ENCODE measurements at regions not wholly inside any gene's neighbourhood (a gene's known extent, or its start where the extent isn't known, plus 50 kb on each side); places are given as distances from the start of the nearest gene placed in this dataset.
A peak's percentile ranks its signal among the peaks of the same experiment; 100 is the strongest.

DNA sequence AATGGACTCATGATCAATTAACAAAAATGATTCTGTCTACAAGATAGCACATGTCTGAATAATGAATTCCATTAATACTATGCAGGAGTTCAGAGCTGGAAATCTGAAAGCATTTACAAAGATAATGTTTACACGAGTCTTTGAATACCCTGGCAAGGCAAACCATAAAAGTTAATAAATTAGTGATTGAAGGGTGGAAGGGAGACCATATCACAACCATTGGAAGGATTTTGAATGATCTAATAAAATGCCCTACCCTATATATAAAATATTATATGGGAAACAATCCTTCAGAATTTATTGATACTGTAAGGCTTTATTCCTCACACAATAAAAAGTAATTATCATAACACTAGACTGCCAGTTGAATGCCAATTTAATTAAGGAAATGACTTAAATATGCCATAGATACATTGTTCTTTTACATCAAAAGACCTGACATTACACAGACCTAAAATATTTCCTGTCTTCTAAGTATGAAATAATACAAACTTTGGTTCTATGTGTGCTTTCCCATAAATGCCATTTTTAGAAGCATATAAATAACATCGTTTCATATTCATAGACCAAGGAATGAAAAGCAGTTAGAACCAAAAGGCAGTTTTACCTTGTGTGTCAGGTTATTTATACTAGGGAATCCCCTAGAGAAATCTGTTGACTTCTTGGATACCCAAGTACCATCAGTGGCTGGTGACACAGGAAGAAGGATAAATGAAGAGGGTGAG, 249.2 kb upstream of the MARCKS start:
- peak overlapping the region; percentile 53 for H3K27ac ChIP-seq (ENCODE audit: insufficient read depth, low read depth, low read length)
- no TSS peak for BruUV-seq (replicated peaks)
- H3K36me3 ChIP-seq (ENCODE audit: control insufficient read depth in 2 of 2, extremely low read depth in 1 of 2, insufficient read depth in 2 of 2, low read length in 2 of 2): no peaks in the 10 kb centered on the region
- H3K27me3 ChIP-seq (ENCODE audit: control insufficient read depth in 2 of 2, insufficient read depth in 2 of 2, low read length in 2 of 2): no peaks in the 10 kb centered on the region
- peaks cover 17% of the 10 kb centered on the region for H3K4me1 ChIP-seq (ENCODE audit: control insufficient read depth, extremely low read depth, insufficient read depth, low read length)
- CTCF ChIA-PET: interaction anchor here (1.2 to 1.3 kb wide), 2 partner anchors 24 to 271 kb away, joined by 3 to 4 read pairs; no protein-coding TSS in a partner anchor
- H3K9me3 ChIP-seq (replicated peaks; ENCODE audit: control insufficient read depth, insufficient read depth, low read length): no peaks in the 10 kb centered on the region
- intact Hi-C loops (cut with micrococcal nuclease): loop anchor here (5.0 kb wide), 1 partner anchor 111 kb away; no protein-coding TSS in a partner anchor
- H2AFZ ChIP-seq (ENCODE audit: low read depth, low read length): peak overlapping the region; percentile 64
- dilution Hi-C loops (cut with MboI; ENCODE audit: extremely low pct_ligation_motif_present, low sequenced_read_pairs): no loop called here
- no peaks in the 10 kb centered on the region for H3K9me1 ChIP-seq (replicated peaks; ENCODE audit: control insufficient read depth, extremely low read depth, insufficient read depth, low read length)
- POLR2A ChIA-PET: no interaction called here
- H3K79me2 ChIP-seq (ENCODE audit: control insufficient read depth, insufficient read depth, low read length): no peaks in the 10 kb centered on the region
- H3K4me3 ChIP-seq (replicated peaks in 1 of 3; ENCODE audit: insufficient read depth in 1 of 3, low read depth in 1 of 3, low read length in 3 of 3): no peak overlapping the region
- H3K9ac ChIP-seq (replicated peaks; ENCODE audit: extremely low read depth, insufficient read depth, low read length): peak overlapping the region; percentile 16
- no peaks in the 10 kb centered on the region for H4K20me1 ChIP-seq (replicated peaks; ENCODE audit: control insufficient read depth, extremely low read depth, insufficient read depth, low read length)
- TF ChIP-seq JUN (IDR thresholded peaks at IDR 0.05; ENCODE audit: borderline replicate concordance, insufficient read depth, insufficient read length, low read depth) (peak; percentile 43), FOS (IDR thresholded peaks at IDR 0.05; ENCODE audit: borderline replicate concordance, insufficient read depth, low read length) (peak; percentile 20), MYC (IDR thresholded peaks at IDR 0.05; ENCODE audit: low read depth, low read length) (no peak)
- peak; percentile 8 for FAIRE-seq
- peak overlapping the region; percentile 81 for H3K4me2 ChIP-seq (ENCODE audit: insufficient read depth, low read length)
- DNase-seq (ENCODE audit: low read depth, low spot score): peak; percentile 70

DNA sequence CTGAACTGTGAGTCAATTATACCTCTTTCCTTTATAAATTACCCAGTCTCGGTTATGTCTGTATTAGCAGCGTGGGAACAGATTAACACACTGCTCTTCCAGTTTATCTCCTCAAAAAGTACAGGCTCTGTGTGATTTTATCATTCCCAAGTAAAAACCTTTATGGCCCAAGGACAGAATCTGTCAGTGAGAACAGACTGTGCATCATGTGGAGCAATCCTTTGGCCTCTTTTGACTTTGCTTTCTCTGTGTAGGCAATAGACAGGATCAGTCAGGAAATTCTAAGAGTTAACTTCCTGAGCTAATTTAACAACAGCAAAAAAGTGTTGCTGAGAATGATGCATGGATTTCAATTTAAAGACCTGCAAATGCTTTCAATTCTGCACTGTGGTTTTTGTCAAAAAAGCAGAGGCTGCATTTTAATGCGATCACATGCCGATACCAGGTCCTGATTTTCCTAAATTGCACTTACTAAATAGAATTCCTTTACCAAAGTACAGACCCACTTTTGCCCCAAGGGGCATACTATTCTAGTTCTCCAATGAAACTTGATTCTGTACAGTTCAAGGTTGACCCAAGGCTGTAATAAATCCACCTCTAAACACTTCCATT, 246.7 kb upstream of the MARCKS start:
- no peak overlapping the region for H3K4me2 ChIP-seq (ENCODE audit: insufficient read depth, low read length)
- H3K79me2 ChIP-seq (ENCODE audit: control insufficient read depth, insufficient read depth, low read length): no peaks in the 10 kb centered on the region
- no peaks in the 10 kb centered on the region for H3K36me3 ChIP-seq (ENCODE audit: control insufficient read depth in 2 of 2, extremely low read depth in 1 of 2, insufficient read depth in 2 of 2, low read length in 2 of 2)
- no peaks in the 10 kb centered on the region for H3K9me3 ChIP-seq (replicated peaks; ENCODE audit: control insufficient read depth, insufficient read depth, low read length)
- BruUV-seq (replicated peaks): no TSS peak
- H3K9ac ChIP-seq (replicated peaks; ENCODE audit: extremely low read depth, insufficient read depth, low read length): no peak overlapping the region
- no peaks in the 10 kb centered on the region for H4K20me1 ChIP-seq (replicated peaks; ENCODE audit: control insufficient read depth, extremely low read depth, insufficient read depth, low read length)
- dilution Hi-C loops (cut with MboI; ENCODE audit: extremely low pct_ligation_motif_present, low sequenced_read_pairs) (no loop called here), intact Hi-C loops (cut with micrococcal nuclease) (no loop called here)
- FAIRE-seq (no peak), DNase-seq (ENCODE audit: low read depth, low spot score) (peak; percentile 33)
- H3K4me1 ChIP-seq (ENCODE audit: control insufficient read depth, extremely low read depth, insufficient read depth, low read length): peaks cover 17% of the 10 kb centered on the region
- ChIA-PET CTCF (interaction anchor here (2.1 kb wide), 1 partner anchor 10 kb away, joined by 8 read pairs; no protein-coding TSS in a partner anchor), POLR2A (no interaction called here)
- H3K4me3 ChIP-seq (replicated peaks in 1 of 3; ENCODE audit: insufficient read depth in 1 of 3, low read depth in 1 of 3, low read length in 3 of 3): no peak overlapping the region
- H2AFZ ChIP-seq (ENCODE audit: low read depth, low read length): no peak overlapping the region
- no peaks in the 10 kb centered on the region for H3K27me3 ChIP-seq (ENCODE audit: control insufficient read depth in 2 of 2, insufficient read depth in 2 of 2, low read length in 2 of 2)
- TF ChIP-seq FOS (IDR thresholded peaks at IDR 0.05; ENCODE audit: borderline replicate concordance, insufficient read depth, low read length) (no peak), JUN (IDR thresholded peaks at IDR 0.05; ENCODE audit: borderline replicate concordance, insufficient read depth, insufficient read length, low read depth) (no peak), EZH2 (IDR thresholded peaks at IDR 0.05; ENCODE audit: borderline replicate concordance, low read depth, low read length, severe bottlenecking) (no peak), GATA2 (IDR thresholded peaks at IDR 0.05; ENCODE audit: insufficient read depth, insufficient read length, low read depth, low read length) (no peak), POLR2AphosphoS5 (IDR thresholded peaks at IDR 0.05; ENCODE audit: insufficient read depth, low read depth, low read length) (no peak), MYC (IDR thresholded peaks at IDR 0.05; ENCODE audit: low read depth, low read length) (no peak), POLR2A (IDR thresholded peaks at IDR 0.05; ENCODE audit: low read depth, low read length) (no peak)
- TF ChIP-seq, protein P1, sequence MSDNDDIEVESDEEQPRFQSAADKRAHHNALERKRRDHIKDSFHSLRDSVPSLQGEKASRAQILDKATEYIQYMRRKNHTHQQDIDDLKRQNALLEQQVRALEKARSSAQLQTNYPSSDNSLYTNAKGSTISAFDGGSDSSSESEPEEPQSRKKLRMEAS (IDR thresholded peaks at IDR 0.05; ENCODE audit: insufficient read depth, insufficient read length): no peak
- TF ChIP-seq, protein P2, sequence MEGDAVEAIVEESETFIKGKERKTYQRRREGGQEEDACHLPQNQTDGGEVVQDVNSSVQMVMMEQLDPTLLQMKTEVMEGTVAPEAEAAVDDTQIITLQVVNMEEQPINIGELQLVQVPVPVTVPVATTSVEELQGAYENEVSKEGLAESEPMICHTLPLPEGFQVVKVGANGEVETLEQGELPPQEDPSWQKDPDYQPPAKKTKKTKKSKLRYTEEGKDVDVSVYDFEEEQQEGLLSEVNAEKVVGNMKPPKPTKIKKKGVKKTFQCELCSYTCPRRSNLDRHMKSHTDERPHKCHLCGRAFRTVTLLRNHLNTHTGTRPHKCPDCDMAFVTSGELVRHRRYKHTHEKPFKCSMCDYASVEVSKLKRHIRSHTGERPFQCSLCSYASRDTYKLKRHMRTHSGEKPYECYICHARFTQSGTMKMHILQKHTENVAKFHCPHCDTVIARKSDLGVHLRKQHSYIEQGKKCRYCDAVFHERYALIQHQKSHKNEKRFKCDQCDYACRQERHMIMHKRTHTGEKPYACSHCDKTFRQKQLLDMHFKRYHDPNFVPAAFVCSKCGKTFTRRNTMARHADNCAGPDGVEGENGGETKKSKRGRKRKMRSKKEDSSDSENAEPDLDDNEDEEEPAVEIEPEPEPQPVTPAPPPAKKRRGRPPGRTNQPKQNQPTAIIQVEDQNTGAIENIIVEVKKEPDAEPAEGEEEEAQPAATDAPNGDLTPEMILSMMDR (IDR thresholded peaks at IDR 0.05; ENCODE audit: extremely low read depth in 1 of 2, insufficient read depth in 1 of 2, low read depth in 1 of 2, low read length in 2 of 2): no peak
- H3K9me1 ChIP-seq (replicated peaks; ENCODE audit: control insufficient read depth, extremely low read depth, insufficient read depth, low read length): no peaks in the 10 kb centered on the region
- no peak overlapping the region for H3K27ac ChIP-seq (ENCODE audit: insufficient read depth, low read depth, low read length)

All from endothelial cell of umbilical vein (primary cell).